CD4-positive, alpha-beta memory T cell (primary cell): ENCODE measurements at regions not wholly inside any gene's neighbourhood (a gene's known extent, or its start where the extent isn't known, plus 50 kb on each side); places are given as distances from the start of the nearest gene placed in this dataset.
"Not testable (repeated sequence)": the region's sequence is repeated elsewhere in the genome, so short reads cannot be mapped to it uniquely, and the experiment has no call there.

Experiments
- CTCF ChIA-PET: fragments of 350-600 bp; sonication (Branson Sonifier 250); formaldehyde crosslinking; loops from one replicate; lab custom pipeline; 2021; ENCODE audit warnings: inconsistent platforms; ENCODE audit not compliant: partially characterized antibody; lab: Charles Lee
- POLR2A ChIA-PET: fragments of 350-600 bp; sonication (Branson Sonifier 250); formaldehyde crosslinking; loops from one replicate; lab custom pipeline; 2021; ENCODE audit not compliant: partially characterized antibody; lab: Charles Lee
- DNase-seq, 5 donors: peaks; one replicate each; pipeline versions ENCODE4 v3.0.0 to v3.0.0-alpha.2; 2020 to 2022; ENCODE audit warnings: mixed read lengths in 1 of 5
- H3K27ac ChIP-seq: one replicate; pipeline ENCODE4 v1.7.0; 2013; ENCODE audit warnings: low read depth, low read length
- H3K27me3 ChIP-seq: 2 replicates; pipeline ENCODE4 v1.7.0; 2013; ENCODE audit warnings: mild to moderate bottlenecking, low read length, moderate library complexity; ENCODE audit not compliant: insufficient read depth
- H3K36me3 ChIP-seq: 2 replicates; pipeline ENCODE4 v1.7.0; 2013; ENCODE audit warnings: mild to moderate bottlenecking, low read length, moderate library complexity; ENCODE audit not compliant: insufficient read depth
- H3K4me1 ChIP-seq: 2 replicates; pipeline ENCODE4 v1.7.0; 2013; ENCODE audit warnings: mild to moderate bottlenecking, low read length, moderate library complexity; ENCODE audit not compliant: insufficient read depth
- H3K4me3 ChIP-seq, 2 donors: one replicate each; pipeline ENCODE4 v1.7.0; 2013; ENCODE audit warnings: low read length in 2 of 2, mild to moderate bottlenecking in 1 of 2
- H3K9me3 ChIP-seq, 2 donors: one replicate each; pipeline ENCODE4 v1.7.0; 2013; ENCODE audit warnings: low read length in 2 of 2, control low read depth in 1 of 2; ENCODE audit not compliant: control insufficient read depth in 1 of 2
- H3K27ac Mint-ChIP-seq, 7 donors: one replicate each; pipeline ENCODE4 v1.8.0; 2020 to 2021; ENCODE audit warnings: mixed read lengths in 7 of 7, mild to moderate bottlenecking in 6 of 7, inconsistent platforms in 3 of 7, moderate library complexity in 3 of 7
- H3K27me3 Mint-ChIP-seq, 2 donors: one replicate each; pipeline ENCODE4 v1.8.0; 2020 to 2021; ENCODE audit warnings: mixed read lengths in 2 of 2
- H3K36me3 Mint-ChIP-seq, 2 donors: one replicate each; pipeline ENCODE4 v1.8.0; 2020 to 2021; ENCODE audit warnings: mixed read lengths in 2 of 2, inconsistent platforms in 1 of 2, mild to moderate bottlenecking in 1 of 2
- H3K4me1 Mint-ChIP-seq, 4 donors: one replicate each; pipeline ENCODE4 v1.8.0; 2020 to 2021; ENCODE audit warnings: mixed read lengths in 4 of 4, mild to moderate bottlenecking in 1 of 4
- H3K4me3 Mint-ChIP-seq, 8 donors: one replicate each; pipeline ENCODE4 v1.8.0; 2020 to 2021; ENCODE audit warnings: mixed read lengths in 8 of 8, mild to moderate bottlenecking in 7 of 8, moderate library complexity in 6 of 8, inconsistent platforms in 3 of 8
- H3K9me3 Mint-ChIP-seq, 8 donors: one replicate each; pipeline ENCODE4 v1.8.0; 2020 to 2021; ENCODE audit warnings: mixed read lengths in 8 of 8, mild to moderate bottlenecking in 5 of 8, inconsistent platforms in 3 of 8, moderate library complexity in 1 of 8
- intact Hi-C: fragments of 100-400 bp; cut with micrococcal nuclease; formaldehyde crosslinking; loops from one replicate; pipeline ENCODE4 v1.15.1; 2023

- Mint-ChIP-seq H3K27ac (no peak overlapping the region), H3K36me3 (no peaks in the 10 kb centered on the region), H3K4me1 (no peaks in the 10 kb centered on the region), H3K4me3 (no peak overlapping the region), H3K9me3 (peaks cover 0 to 6% (median 0%) of the 10 kb centered on the region in 8 donors), H3K27me3 (peaks cover 4 to 15% of the 10 kb centered on the region in 2 donors)
- Histone ChIP-seq H3K9me3 (no peaks in the 10 kb centered on the region), H3K27ac (no peak overlapping the region), H3K4me3 (no peak overlapping the region), H3K36me3 (no peaks in the 10 kb centered on the region), H3K27me3 (no peaks in the 10 kb centered on the region), H3K4me1 (no peaks in the 10 kb centered on the region)
- ChIA-PET POLR2A (no interaction called here), CTCF (no interaction called here)
- DNase-seq = no peak
- intact Hi-C loops = no loop called here
Measured at GRCh38 chr4:128682942-128683666, 126.4 kb upstream of the JADE1 start.

GRCh38 chr4:128676095-128676494 lies 133.4 kb upstream of the JADE1 start:
- Mint-ChIP-seq H3K27ac (no peak overlapping the region), H3K27me3 (peaks cover 4 to 6% of the 10 kb centered on the region in 2 donors), H3K36me3 (no peaks in the 10 kb centered on the region), H3K4me1 (peaks cover 0 to 4% (median under 1%) of the 10 kb centered on the region in 4 donors), H3K4me3 (no peak overlapping the region), H3K9me3 (no peaks in the 10 kb centered on the region)
- intact Hi-C loops = no loop called here
- Histone ChIP-seq H3K4me3 (no peak overlapping the region), H3K36me3 (no peaks in the 10 kb centered on the region), H3K27ac (no peak overlapping the region), H3K4me1 (no peaks in the 10 kb centered on the region), H3K27me3 (no peaks in the 10 kb centered on the region), H3K9me3 (no peaks in the 10 kb centered on the region)
- POLR2A ChIA-PET = no interaction called here
- CTCF ChIA-PET = no interaction called here
- no peak for DNase-seq

GRCh38 chr4:128675083-128675482 lies 134.4 kb upstream of the JADE1 start:
- H3K4me3 Mint-ChIP-seq = no peak overlapping the region
- Histone ChIP-seq H3K4me3 (no peak overlapping the region), H3K4me1 (no peaks in the 10 kb centered on the region), H3K36me3 (no peaks in the 10 kb centered on the region), H3K27ac (no peak overlapping the region), H3K9me3 (no peaks in the 10 kb centered on the region), H3K27me3 (no peaks in the 10 kb centered on the region)
- peak overlapping the region in 1 of 7 donors; percentile 25 for H3K27ac Mint-ChIP-seq
- POLR2A ChIA-PET = no interaction called here
- H3K4me1 Mint-ChIP-seq = peaks cover 0 to 4% (median 3%) of the 10 kb centered on the region in 4 donors
- peaks cover 4 to 6% of the 10 kb centered on the region in 2 donors for H3K27me3 Mint-ChIP-seq
- intact Hi-C loops = no loop called here
- CTCF ChIA-PET = no interaction called here
- no peaks in the 10 kb centered on the region for H3K9me3 Mint-ChIP-seq
- DNase-seq = no peak
- H3K36me3 Mint-ChIP-seq = no peaks in the 10 kb centered on the region

GRCh38 chr4:128673159-128673558 lies 136.3 kb upstream of the JADE1 start:
- H3K9me3 ChIP-seq, H3K4me1 ChIP-seq, H3K27ac Mint-ChIP-seq, H3K27ac ChIP-seq, H3K36me3 Mint-ChIP-seq, CTCF ChIA-PET, H3K36me3 ChIP-seq, intact Hi-C loops, DNase-seq, POLR2A ChIA-PET, H3K27me3 ChIP-seq, H3K27me3 Mint-ChIP-seq, H3K4me1 Mint-ChIP-seq, H3K4me3 Mint-ChIP-seq, H3K4me3 ChIP-seq, H3K9me3 Mint-ChIP-seq: not testable (repeated sequence)

- H3K9me3 ChIP-seq, H3K27ac ChIP-seq, H3K4me1 ChIP-seq, H3K27ac Mint-ChIP-seq, H3K36me3 Mint-ChIP-seq, DNase-seq, POLR2A ChIA-PET, H3K4me3 ChIP-seq, H3K36me3 ChIP-seq, CTCF ChIA-PET, H3K27me3 ChIP-seq, H3K4me1 Mint-ChIP-seq, H3K27me3 Mint-ChIP-seq, H3K9me3 Mint-ChIP-seq, H3K4me3 Mint-ChIP-seq, intact Hi-C loops: not testable (repeated sequence)
Measured at GRCh38 chr4:128672596-128672995, 136.9 kb upstream of the JADE1 start.

GRCh38 chr4:128670513-128670912 lies 139.0 kb upstream of the JADE1 start:
- POLR2A ChIA-PET = no interaction called here

GRCh38 chr4:128668566-128668965 lies 140.9 kb upstream of the JADE1 start:
- H3K9me3 Mint-ChIP-seq = no peaks in the 10 kb centered on the region
- Histone ChIP-seq H3K27ac (no peak overlapping the region), H3K9me3 (no peaks in the 10 kb centered on the region), H3K27me3 (no peaks in the 10 kb centered on the region), H3K4me3 (no peak overlapping the region), H3K36me3 (no peaks in the 10 kb centered on the region), H3K4me1 (peaks cover 1% of the 10 kb centered on the region)
- ChIA-PET CTCF (no interaction called here), POLR2A (no interaction called here)
- no peak overlapping the region for H3K27ac Mint-ChIP-seq
- DNase-seq = no peak
- H3K27me3 Mint-ChIP-seq = peaks cover 0 to 3% of the 10 kb centered on the region in 2 donors
- H3K4me3 Mint-ChIP-seq = no peak overlapping the region
- no peaks in the 10 kb centered on the region for H3K36me3 Mint-ChIP-seq
- intact Hi-C loops = no loop called here
- H3K4me1 Mint-ChIP-seq = peaks cover 0 to 4% (median under 1%) of the 10 kb centered on the region in 4 donors

More at GRCh38 chr4:128670513-128670912, 139.0 kb upstream of the JADE1 start:
- DNase-seq = no peak
- Histone ChIP-seq H3K36me3 (no peaks in the 10 kb centered on the region), H3K27ac (no peak overlapping the region), H3K4me3 (no peak overlapping the region), H3K9me3 (no peaks in the 10 kb centered on the region), H3K4me1 (no peaks in the 10 kb centered on the region), H3K27me3 (no peaks in the 10 kb centered on the region)
- Mint-ChIP-seq H3K4me3 (no peak overlapping the region), H3K27ac (no peak overlapping the region), H3K27me3 (peaks cover 0 to 3% of the 10 kb centered on the region in 2 donors), H3K4me1 (peaks cover 0 to 4% (median 3%) of the 10 kb centered on the region in 4 donors), H3K9me3 (no peaks in the 10 kb centered on the region), H3K36me3 (no peaks in the 10 kb centered on the region)
- CTCF ChIA-PET = interaction anchor here (0.9 kb wide), 1 partner anchor 96 kb away, joined by 3 read pairs; no protein-coding TSS in a partner anchor
- intact Hi-C loops = no loop called here
